ENCODE measurements at regions not wholly inside any gene's neighbourhood (a gene's known extent, or its start where the extent isn't known, plus 50 kb on each side); places are given as distances from the start of the nearest gene placed in this dataset.
"Not testable (repeated sequence)": the region's sequence is repeated elsewhere in the genome, so short reads cannot be mapped to it uniquely, and the experiment has no call there.

DNA sequence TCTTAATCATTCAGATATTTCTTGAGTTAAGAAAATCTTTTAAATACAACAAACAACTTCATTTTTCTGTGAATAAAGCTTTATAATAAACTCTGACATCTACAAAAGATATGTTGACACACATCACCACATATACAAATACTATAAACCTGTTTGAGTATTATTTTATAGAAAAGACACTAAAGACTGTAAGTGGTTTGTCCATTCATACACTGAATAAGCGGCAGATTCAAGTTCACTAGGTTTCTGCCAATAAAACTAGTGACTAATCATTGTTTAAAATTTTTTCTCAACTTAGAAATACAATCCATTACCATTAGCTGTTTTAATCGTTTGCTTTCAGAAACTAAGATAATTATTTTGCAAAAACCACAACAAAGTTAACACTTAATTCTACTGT lies 1900.0 kb downstream of the C4orf33 start:
- Mint-ChIP-seq H3K27ac (no peak overlapping the region), H3K4me3 (no peak overlapping the region), H3K4me1 (no peaks in the 10 kb centered on the region), H3K36me3 (no peaks in the 10 kb centered on the region), H3K27me3 (ENCODE audit: low read depth) (no peaks in the 10 kb centered on the region), H3K9me3 (peaks cover under 1% of the 10 kb centered on the region)
- no peak for DNase-seq (ENCODE audit: low spot score in 2 of 2, unreplicated experiment in 2 of 2)
- TF ChIP-seq, protein P1, sequence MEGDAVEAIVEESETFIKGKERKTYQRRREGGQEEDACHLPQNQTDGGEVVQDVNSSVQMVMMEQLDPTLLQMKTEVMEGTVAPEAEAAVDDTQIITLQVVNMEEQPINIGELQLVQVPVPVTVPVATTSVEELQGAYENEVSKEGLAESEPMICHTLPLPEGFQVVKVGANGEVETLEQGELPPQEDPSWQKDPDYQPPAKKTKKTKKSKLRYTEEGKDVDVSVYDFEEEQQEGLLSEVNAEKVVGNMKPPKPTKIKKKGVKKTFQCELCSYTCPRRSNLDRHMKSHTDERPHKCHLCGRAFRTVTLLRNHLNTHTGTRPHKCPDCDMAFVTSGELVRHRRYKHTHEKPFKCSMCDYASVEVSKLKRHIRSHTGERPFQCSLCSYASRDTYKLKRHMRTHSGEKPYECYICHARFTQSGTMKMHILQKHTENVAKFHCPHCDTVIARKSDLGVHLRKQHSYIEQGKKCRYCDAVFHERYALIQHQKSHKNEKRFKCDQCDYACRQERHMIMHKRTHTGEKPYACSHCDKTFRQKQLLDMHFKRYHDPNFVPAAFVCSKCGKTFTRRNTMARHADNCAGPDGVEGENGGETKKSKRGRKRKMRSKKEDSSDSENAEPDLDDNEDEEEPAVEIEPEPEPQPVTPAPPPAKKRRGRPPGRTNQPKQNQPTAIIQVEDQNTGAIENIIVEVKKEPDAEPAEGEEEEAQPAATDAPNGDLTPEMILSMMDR (IDR thresholded peaks at IDR 0.05; ENCODE audit: unreplicated experiment) = no peak

DNA sequence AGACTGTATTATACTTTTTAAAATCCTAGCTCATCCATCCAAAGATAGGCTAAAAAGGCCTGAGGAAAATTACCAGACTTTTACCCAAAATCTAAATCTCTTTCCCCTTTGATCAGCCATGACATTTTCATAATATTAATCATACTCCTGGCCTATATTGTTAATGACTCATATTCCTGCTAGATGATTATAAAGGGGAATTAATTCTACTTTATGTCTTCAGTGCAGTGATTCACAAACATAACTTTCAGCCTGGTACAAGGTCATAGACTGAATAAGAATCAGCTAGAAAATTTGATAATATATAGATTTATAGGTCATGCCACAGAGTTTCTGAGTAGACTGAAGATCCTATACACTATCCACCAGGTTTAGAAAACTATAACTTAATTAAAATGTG lies 1905.4 kb downstream of the C4orf33 start:
- Mint-ChIP-seq H3K27me3 (ENCODE audit: low read depth) (no peaks in the 10 kb centered on the region), H3K4me1 (peaks cover 7% of the 10 kb centered on the region), H3K4me3 (no peak overlapping the region), H3K9me3 (no peaks in the 10 kb centered on the region), H3K27ac (no peak overlapping the region), H3K36me3 (no peaks in the 10 kb centered on the region)
- TF ChIP-seq, protein P1 (IDR thresholded peaks at IDR 0.05; ENCODE audit: unreplicated experiment) = no peak
- no peak for DNase-seq (ENCODE audit: low spot score in 2 of 2, unreplicated experiment in 2 of 2)

DNA sequence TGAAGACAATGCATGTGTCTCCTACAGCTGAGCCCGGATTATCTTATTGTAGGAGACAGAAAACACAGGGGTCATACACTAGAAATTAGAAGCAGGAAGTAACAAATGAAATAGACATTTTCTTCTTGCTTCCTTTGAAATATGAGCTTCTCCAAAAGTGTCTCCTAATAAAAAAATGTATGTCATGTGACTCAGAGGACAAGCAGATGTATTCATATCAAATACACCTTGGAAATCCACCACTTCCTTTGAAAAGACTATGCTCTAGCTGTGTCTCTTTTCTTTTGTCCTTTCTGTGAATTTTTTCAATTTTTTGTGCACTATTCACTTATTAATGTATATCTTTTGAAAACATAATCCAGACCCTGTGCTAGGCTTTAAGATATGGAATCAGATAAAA lies 1906.2 kb downstream of the C4orf33 start:
- peaks cover 7% of the 10 kb centered on the region for H3K4me1 Mint-ChIP-seq
- no peak for DNase-seq (ENCODE audit: low spot score in 2 of 2, unreplicated experiment in 2 of 2)
- no peak overlapping the region for H3K27ac Mint-ChIP-seq
- H3K4me3 Mint-ChIP-seq = no peak overlapping the region
- TF ChIP-seq, protein P1 (IDR thresholded peaks at IDR 0.05; ENCODE audit: unreplicated experiment) = no peak
- no peaks in the 10 kb centered on the region for H3K9me3 Mint-ChIP-seq
- H3K27me3 Mint-ChIP-seq (ENCODE audit: low read depth) = no peaks in the 10 kb centered on the region
- H3K36me3 Mint-ChIP-seq = no peaks in the 10 kb centered on the region

DNA sequence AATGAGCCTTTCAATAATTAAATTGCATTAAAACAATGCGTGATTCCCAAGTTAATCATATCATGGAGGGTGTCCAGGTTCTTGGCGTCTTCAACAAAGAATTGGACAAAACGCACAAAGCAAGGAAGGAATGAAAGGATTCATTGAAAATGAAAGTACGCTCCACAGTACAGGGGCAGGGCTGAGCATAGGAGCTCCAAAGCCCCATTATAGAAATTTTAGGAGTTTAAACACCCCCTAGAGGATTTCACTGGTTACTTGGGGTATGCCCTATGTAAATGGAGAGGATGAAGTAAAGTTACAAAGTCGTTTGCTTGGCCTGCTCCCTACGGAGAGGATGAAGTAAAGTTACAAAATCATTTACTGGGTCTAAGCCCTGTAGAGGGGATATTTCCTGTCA lies 1910.4 kb downstream of the C4orf33 start:
- peaks cover 7% of the 10 kb centered on the region for H3K4me1 Mint-ChIP-seq
- no peaks in the 10 kb centered on the region for H3K36me3 Mint-ChIP-seq
- TF ChIP-seq, protein P1 (IDR thresholded peaks at IDR 0.05; ENCODE audit: unreplicated experiment) = no peak
- DNase-seq (ENCODE audit: low spot score in 2 of 2, unreplicated experiment in 2 of 2) = no peak
- no peak overlapping the region for H3K4me3 Mint-ChIP-seq
- H3K27me3 Mint-ChIP-seq (ENCODE audit: low read depth) = no peaks in the 10 kb centered on the region
- no peaks in the 10 kb centered on the region for H3K9me3 Mint-ChIP-seq
- no peak overlapping the region for H3K27ac Mint-ChIP-seq

DNA sequence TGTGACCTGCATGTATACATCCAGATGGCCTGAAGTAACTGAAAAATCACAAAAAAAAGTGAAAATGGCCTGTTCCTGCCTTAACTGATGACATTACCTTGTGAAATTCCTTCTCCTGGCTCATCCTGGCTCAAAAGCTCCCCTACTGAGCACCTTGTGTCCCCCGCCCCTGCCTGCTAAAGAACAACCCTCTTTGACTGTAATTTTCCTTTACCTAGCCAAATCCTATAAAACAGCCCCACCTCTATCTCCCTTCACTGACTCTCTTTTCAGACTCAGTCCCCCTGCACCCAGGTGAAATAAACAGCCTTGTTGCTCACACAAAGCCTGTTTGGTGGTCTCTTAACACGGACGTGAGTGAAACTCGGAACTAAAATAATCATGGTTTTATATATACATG lies 1916.0 kb downstream of the C4orf33 start:
- not testable (repeated sequence) for H3K4me3 Mint-ChIP-seq; H3K27ac Mint-ChIP-seq; H3K4me1 Mint-ChIP-seq; H3K9me3 Mint-ChIP-seq; DNase-seq (ENCODE audit: low spot score in 2 of 2, unreplicated experiment in 2 of 2); H3K27me3 Mint-ChIP-seq (ENCODE audit: low read depth); H3K36me3 Mint-ChIP-seq

DNA sequence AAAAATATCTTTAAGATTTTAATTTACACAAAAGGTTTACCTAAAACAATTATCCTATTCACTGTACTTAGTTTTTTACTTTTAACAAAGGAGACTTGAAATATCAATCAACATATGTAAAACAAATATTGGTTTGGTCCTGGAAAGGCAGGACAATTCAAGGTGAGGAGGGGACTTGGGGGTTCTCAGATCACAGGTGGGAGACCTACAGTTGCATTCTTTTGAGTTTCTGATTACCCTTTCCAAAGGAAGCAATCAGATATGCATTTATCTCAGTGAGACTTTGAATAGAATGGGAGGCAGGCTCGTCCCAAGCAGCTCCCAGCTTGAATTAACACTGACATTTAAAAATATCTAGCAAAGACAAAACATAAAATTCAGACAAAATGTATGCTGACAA lies 1917.3 kb downstream of the C4orf33 start:
- Mint-ChIP-seq H3K27ac (no peak overlapping the region), H3K9me3 (no peaks in the 10 kb centered on the region), H3K4me3 (no peak overlapping the region), H3K4me1 (no peaks in the 10 kb centered on the region), H3K36me3 (no peaks in the 10 kb centered on the region), H3K27me3 (ENCODE audit: low read depth) (no peaks in the 10 kb centered on the region)
- no peak for DNase-seq (ENCODE audit: low spot score in 2 of 2, unreplicated experiment in 2 of 2)
- TF ChIP-seq, protein P1 (IDR thresholded peaks at IDR 0.05; ENCODE audit: unreplicated experiment) = no peak
